ENCODE measurements at regions not wholly inside any gene's neighbourhood (a gene's known extent, or its start where the extent isn't known, plus 50 kb on each side); places are given as distances from the start of the nearest gene placed in this dataset.

- TF ChIP-seq CTCF (conservative IDR thresholded peaks at IDR 0.05; ENCODE audit: low read depth, low read length), result no peak
- TF ChIP-seq EZH2 (IDR thresholded peaks at IDR 0.05; ENCODE audit: low read length, unreplicated experiment), result no peak
- no peak for TF ChIP-seq EZH2phosphoT487 (IDR thresholded peaks at IDR 0.05; ENCODE audit: borderline replicate concordance, low read length)
These were observed 466.7 kb downstream of the TYW1 start for GRCh38 chr7:67463316-67463715.
